ENCODE measurements at regions not wholly inside any gene's neighbourhood (a gene's known extent, or its start where the extent isn't known, plus 50 kb on each side); places are given as distances from the start of the nearest gene placed in this dataset.

- no peak overlapping the region for H3K4me2 ChIP-seq (ENCODE audit: unreplicated experiment)
- H3K79me2 ChIP-seq (ENCODE audit: insufficient read depth) = no peaks in the 10 kb centered on the region
- WGBS, 2 experiments (ENCODE audit: low coverage in 1 of 2, low lambda C conversion rate in 2 of 2, missing lambda C conversion rate in 2 of 2) = 57 to 60% methylated on average over 2 of the region's 2 CpGs
- H3K9me2 ChIP-seq (ENCODE audit: insufficient read depth) = no peaks in the 10 kb centered on the region
- H3K9ac ChIP-seq = no peak overlapping the region
- no peaks in the 10 kb centered on the region for H3K27me3 ChIP-seq (replicated peaks; ENCODE audit: insufficient read depth)
- no peaks in the 10 kb centered on the region for H3K36me3 ChIP-seq (ENCODE audit: low read depth)
- no peak overlapping the region for H3K4me3 ChIP-seq
- no peaks in the 10 kb centered on the region for H3K4me1 ChIP-seq (ENCODE audit: insufficient read depth)
- in situ Hi-C loops (cut with MboI) = no loop called here
- TF ChIP-seq EZH2phosphoT487 (IDR thresholded peaks at IDR 0.05; ENCODE audit: insufficient read depth, low read depth) (no peak), EZH2 (IDR thresholded peaks at IDR 0.05; ENCODE audit: insufficient read depth, poor library complexity, severe bottlenecking) (no peak)
- no peaks in the 10 kb centered on the region for H3F3A ChIP-seq (ENCODE audit: insufficient read depth)
- no peak overlapping the region for H3K27ac ChIP-seq
- DNase-seq = peak; percentile 14
- H3K9me3 ChIP-seq (ENCODE audit: low read depth) = no peaks in the 10 kb centered on the region
- no peaks in the 10 kb centered on the region for H4K20me1 ChIP-seq (ENCODE audit: insufficient read depth)
- no peak overlapping the region for H2AFZ ChIP-seq
These were observed 123.4 kb upstream of the DSEL start for GRCh38 chr18:67639872-67640271.

GRCh38 chr18:67636597-67637385 lies 120.3 kb upstream of the DSEL start:
- no peak overlapping the region for H3K27ac ChIP-seq
- H3K79me2 ChIP-seq (ENCODE audit: insufficient read depth) = no peaks in the 10 kb centered on the region
- H3K4me1 ChIP-seq (ENCODE audit: insufficient read depth) = no peaks in the 10 kb centered on the region
- no peak for TF ChIP-seq EZH2 (IDR thresholded peaks at IDR 0.05; ENCODE audit: insufficient read depth, poor library complexity, severe bottlenecking)
- no peak for TF ChIP-seq EZH2phosphoT487 (IDR thresholded peaks at IDR 0.05; ENCODE audit: insufficient read depth, low read depth)
- 93 to 95% methylated on average over 32 of the region's 32 CpGs for WGBS, 2 experiments (ENCODE audit: low coverage in 1 of 2, low lambda C conversion rate in 2 of 2, missing lambda C conversion rate in 2 of 2)
- H3K9me3 ChIP-seq (ENCODE audit: low read depth) = no peaks in the 10 kb centered on the region
- no peak overlapping the region for H3K4me3 ChIP-seq
- H3K9me2 ChIP-seq (ENCODE audit: insufficient read depth) = no peaks in the 10 kb centered on the region
- no peak overlapping the region for H3K4me2 ChIP-seq (ENCODE audit: unreplicated experiment)
- H3F3A ChIP-seq (ENCODE audit: insufficient read depth) = no peaks in the 10 kb centered on the region
- no peak overlapping the region for H2AFZ ChIP-seq
- no peaks in the 10 kb centered on the region for H3K27me3 ChIP-seq (replicated peaks; ENCODE audit: insufficient read depth)
- no peaks in the 10 kb centered on the region for H3K36me3 ChIP-seq (ENCODE audit: low read depth)
- in situ Hi-C loops (cut with MboI) = no loop called here
- no peak for DNase-seq
- H4K20me1 ChIP-seq (ENCODE audit: insufficient read depth) = no peaks in the 10 kb centered on the region
- no peak overlapping the region for H3K9ac ChIP-seq

- Histone ChIP-seq H3F3A (ENCODE audit: insufficient read depth) (no peaks in the 10 kb centered on the region), H3K79me2 (ENCODE audit: insufficient read depth) (no peaks in the 10 kb centered on the region), H3K27me3 (replicated peaks; ENCODE audit: insufficient read depth) (no peaks in the 10 kb centered on the region), H3K9me2 (ENCODE audit: insufficient read depth) (no peaks in the 10 kb centered on the region), H3K4me3 (no peak overlapping the region), H3K9ac (no peak overlapping the region), H3K9me3 (ENCODE audit: low read depth) (no peaks in the 10 kb centered on the region), H3K4me1 (ENCODE audit: insufficient read depth) (no peaks in the 10 kb centered on the region), H3K4me2 (ENCODE audit: unreplicated experiment) (no peak overlapping the region), H2AFZ (no peak overlapping the region), H3K36me3 (ENCODE audit: low read depth) (no peaks in the 10 kb centered on the region), H4K20me1 (ENCODE audit: insufficient read depth) (no peaks in the 10 kb centered on the region), H3K27ac (no peak overlapping the region)
- TF ChIP-seq EZH2phosphoT487 (IDR thresholded peaks at IDR 0.05; ENCODE audit: insufficient read depth, low read depth) = no peak
- no peak for TF ChIP-seq EZH2 (IDR thresholded peaks at IDR 0.05; ENCODE audit: insufficient read depth, poor library complexity, severe bottlenecking)
- in situ Hi-C loops (cut with MboI) = no loop called here
- no peak for DNase-seq
- 92 to 95% methylated on average over 4 of the region's 4 CpGs for WGBS, 2 experiments (ENCODE audit: low coverage in 1 of 2, low lambda C conversion rate in 2 of 2, missing lambda C conversion rate in 2 of 2)
These were observed 118.3 kb upstream of the DSEL start for GRCh38 chr18:67634631-67635338.

- no peaks in the 10 kb centered on the region for H3K4me1 ChIP-seq (ENCODE audit: insufficient read depth)
- TF ChIP-seq EZH2phosphoT487 (IDR thresholded peaks at IDR 0.05; ENCODE audit: insufficient read depth, low read depth) (no peak), EZH2 (IDR thresholded peaks at IDR 0.05; ENCODE audit: insufficient read depth, poor library complexity, severe bottlenecking) (no peak)
- no peaks in the 10 kb centered on the region for H3K36me3 ChIP-seq (ENCODE audit: low read depth)
- H3K79me2 ChIP-seq (ENCODE audit: insufficient read depth) = no peaks in the 10 kb centered on the region
- H3K4me2 ChIP-seq (ENCODE audit: unreplicated experiment) = no peak overlapping the region
- no peak overlapping the region for H2AFZ ChIP-seq
- no peak for DNase-seq
- H3K4me3 ChIP-seq = no peak overlapping the region
- H3K9me3 ChIP-seq (ENCODE audit: low read depth) = no peaks in the 10 kb centered on the region
- H3K27ac ChIP-seq = no peak overlapping the region
- H3K9me2 ChIP-seq (ENCODE audit: insufficient read depth) = no peaks in the 10 kb centered on the region
- H4K20me1 ChIP-seq (ENCODE audit: insufficient read depth) = no peaks in the 10 kb centered on the region
- H3F3A ChIP-seq (ENCODE audit: insufficient read depth) = no peaks in the 10 kb centered on the region
- WGBS, 2 experiments (ENCODE audit: low coverage in 1 of 2, low lambda C conversion rate in 2 of 2, missing lambda C conversion rate in 2 of 2) = 95 to 96% methylated on average over 6 of the region's 6 CpGs
- H3K9ac ChIP-seq = no peak overlapping the region
- H3K27me3 ChIP-seq (replicated peaks; ENCODE audit: insufficient read depth) = no peaks in the 10 kb centered on the region
- in situ Hi-C loops (cut with MboI) = no loop called here
These were observed 117.4 kb upstream of the DSEL start for GRCh38 chr18:67633939-67634338.

Data from GM23248 (cell line).